ENCODE measurements at regions not wholly inside any gene's neighbourhood (a gene's known extent, or its start where the extent isn't known, plus 50 kb on each side); places are given as distances from the start of the nearest gene placed in this dataset.

DNA sequence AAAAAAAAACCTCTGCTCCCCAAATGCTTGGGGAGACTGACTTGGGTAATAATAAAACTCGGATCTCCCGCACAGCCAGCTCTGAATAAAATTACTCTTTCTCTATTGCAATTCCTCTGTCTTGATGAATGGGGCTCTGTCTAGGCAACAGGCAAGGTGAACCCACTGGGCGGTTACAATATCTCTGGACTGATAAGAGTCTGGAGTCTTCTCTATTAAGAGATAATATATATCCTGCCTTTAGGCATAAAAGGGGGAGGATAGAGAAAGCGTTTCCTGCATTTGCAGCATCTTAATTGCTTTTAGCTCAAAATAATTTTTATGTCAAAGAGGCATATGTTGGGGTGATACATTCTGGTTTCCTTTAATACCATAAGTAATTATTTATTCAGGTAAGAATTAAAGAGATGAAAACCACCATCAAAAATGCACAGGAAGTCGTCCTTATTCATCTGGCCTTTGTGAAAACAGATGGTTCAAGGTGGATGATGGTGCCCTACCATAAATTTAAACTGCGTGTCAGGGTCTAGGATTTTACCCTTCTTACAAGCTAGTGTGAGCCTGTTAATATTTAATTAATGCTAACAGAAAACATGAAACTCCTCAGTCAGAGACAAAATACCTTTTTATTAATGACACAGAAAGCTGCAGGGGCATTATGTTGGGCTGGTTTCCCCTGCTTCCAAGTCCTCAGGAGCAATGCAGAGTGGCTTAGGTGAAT lies 736.8 kb downstream of the SOCS6 start:
- H3K4me3 ChIP-seq (replicated peaks; ENCODE audit: low read depth, low read length): no peak overlapping the region
- no peak for DNase-seq (ENCODE audit: low read depth)
- TF ChIP-seq, protein P1, sequence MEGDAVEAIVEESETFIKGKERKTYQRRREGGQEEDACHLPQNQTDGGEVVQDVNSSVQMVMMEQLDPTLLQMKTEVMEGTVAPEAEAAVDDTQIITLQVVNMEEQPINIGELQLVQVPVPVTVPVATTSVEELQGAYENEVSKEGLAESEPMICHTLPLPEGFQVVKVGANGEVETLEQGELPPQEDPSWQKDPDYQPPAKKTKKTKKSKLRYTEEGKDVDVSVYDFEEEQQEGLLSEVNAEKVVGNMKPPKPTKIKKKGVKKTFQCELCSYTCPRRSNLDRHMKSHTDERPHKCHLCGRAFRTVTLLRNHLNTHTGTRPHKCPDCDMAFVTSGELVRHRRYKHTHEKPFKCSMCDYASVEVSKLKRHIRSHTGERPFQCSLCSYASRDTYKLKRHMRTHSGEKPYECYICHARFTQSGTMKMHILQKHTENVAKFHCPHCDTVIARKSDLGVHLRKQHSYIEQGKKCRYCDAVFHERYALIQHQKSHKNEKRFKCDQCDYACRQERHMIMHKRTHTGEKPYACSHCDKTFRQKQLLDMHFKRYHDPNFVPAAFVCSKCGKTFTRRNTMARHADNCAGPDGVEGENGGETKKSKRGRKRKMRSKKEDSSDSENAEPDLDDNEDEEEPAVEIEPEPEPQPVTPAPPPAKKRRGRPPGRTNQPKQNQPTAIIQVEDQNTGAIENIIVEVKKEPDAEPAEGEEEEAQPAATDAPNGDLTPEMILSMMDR (IDR thresholded peaks at IDR 0.05; ENCODE audit: low read length, missing control alignments): no peak

DNA sequence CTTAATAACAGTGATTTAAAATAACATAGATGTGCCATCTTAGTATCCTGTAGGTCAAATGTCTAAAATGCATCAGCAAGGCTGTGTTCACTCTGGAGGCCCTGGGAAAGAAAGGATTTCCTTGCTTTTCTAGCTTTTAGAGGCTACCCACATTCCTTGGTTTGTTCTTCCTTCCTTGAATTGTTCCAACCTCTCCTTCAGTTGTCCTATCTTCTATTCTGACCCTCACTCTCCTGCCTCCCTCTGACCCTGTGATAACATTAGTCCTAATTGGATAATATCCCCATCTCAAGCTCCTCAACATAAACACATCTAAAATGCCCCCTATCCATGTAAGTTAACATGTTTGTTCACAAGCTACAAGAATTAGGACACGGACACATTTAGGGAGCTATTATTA lies 733.5 kb downstream of the SOCS6 start:
- H3K4me3 ChIP-seq (replicated peaks; ENCODE audit: low read depth, low read length): no peak overlapping the region
- TF ChIP-seq, protein P1 (IDR thresholded peaks at IDR 0.05; ENCODE audit: low read length, missing control alignments): no peak
- no peak for DNase-seq (ENCODE audit: low read depth)

DNA sequence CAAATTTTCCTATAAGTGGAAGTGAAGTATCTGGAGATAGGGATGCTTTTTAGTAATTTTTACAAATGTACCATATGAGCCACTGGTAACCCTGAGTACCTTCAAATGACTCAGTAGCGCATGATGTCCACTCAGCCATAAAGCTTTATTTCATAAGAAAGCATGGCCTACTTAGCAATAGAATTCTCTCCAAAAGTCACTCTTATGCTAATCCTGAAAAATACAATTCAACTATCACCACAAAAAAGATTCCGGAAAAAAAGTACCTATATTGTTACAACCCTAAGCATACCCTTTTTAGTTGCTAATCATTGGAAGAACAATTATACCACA lies 732.2 kb downstream of the SOCS6 start:
- H3K4me3 ChIP-seq (replicated peaks; ENCODE audit: low read depth, low read length): no peak overlapping the region
- TF ChIP-seq, protein P1 (IDR thresholded peaks at IDR 0.05; ENCODE audit: low read length, missing control alignments): no peak
- DNase-seq (ENCODE audit: low read depth): no peak

DNA sequence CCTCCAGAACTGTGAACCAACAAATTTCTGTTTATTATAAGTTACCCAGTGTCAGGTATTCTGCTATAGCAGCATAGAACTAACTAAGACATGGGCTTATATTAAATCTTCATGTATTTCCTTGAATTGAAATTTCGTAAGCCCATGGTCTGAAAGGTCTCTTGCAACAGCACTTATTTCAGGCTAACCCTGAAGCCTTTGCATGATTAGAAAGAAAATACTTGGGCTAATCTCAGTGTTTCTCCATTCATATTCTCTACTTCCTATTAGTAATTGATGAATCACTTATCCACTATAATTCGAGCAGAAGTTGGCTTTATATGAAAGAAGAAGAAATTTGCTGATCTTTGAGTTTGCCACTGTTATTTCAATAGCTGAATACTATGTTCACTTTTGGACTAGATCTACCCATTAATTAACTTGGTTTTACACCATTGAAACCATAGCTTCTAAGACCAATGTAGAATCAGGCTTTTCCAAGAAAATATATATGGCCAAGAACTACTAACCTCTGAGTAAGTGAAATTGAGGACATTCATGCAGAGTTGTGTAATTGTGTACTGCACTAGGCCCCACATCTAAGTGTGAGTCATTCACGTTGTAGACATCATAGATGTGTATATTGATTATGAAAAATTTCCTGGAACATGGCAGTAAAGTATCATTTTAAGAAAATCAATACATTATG lies 731.6 kb downstream of the SOCS6 start:
- DNase-seq (ENCODE audit: low read depth): peak; percentile 75
- no peak overlapping the region for H3K4me3 ChIP-seq (replicated peaks; ENCODE audit: low read depth, low read length)
- TF ChIP-seq, protein P1 (IDR thresholded peaks at IDR 0.05; ENCODE audit: low read length, missing control alignments): no peak

DNA sequence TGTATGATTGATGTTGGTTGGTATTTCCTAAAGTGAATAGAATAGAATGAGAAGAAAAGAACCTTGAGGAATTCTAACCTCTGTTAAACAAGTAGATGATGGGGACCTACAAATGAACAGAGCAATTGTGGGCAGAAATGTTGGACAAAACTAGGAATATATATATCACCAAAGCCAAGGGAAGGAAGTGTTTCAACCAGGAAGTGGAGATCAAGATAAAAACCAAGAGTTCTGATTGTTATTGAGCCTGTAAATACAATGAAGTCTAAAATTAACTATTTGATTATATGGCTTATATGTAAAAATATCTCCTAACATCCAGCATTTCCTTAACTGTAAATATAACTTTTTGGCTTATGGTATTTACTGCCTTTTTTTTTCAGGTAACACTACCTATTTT lies 730.0 kb downstream of the SOCS6 start:
- TF ChIP-seq, protein P1 (IDR thresholded peaks at IDR 0.05; ENCODE audit: low read length, missing control alignments): no peak
- H3K4me3 ChIP-seq (replicated peaks; ENCODE audit: low read depth, low read length): no peak overlapping the region
- no peak for DNase-seq (ENCODE audit: low read depth)

DNA sequence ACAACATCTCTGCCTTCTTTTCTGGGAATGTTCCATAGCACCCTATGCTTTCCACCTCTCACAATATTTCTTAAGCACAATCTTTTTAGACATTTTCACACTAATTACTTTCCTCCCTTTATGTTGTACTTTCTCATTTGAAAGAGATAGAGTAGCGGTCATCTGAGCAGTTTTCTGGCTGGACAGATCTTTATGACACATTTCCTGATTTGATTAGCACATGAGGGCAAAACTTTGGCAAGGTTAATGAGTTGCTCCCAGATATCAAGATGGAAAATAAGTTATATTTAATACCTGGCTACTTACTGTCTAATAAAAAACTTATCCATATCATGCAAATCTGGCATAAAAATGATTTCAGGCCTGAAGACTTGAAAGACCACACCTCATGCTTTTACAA lies 723.9 kb downstream of the SOCS6 start:
- TF ChIP-seq, protein P1 (IDR thresholded peaks at IDR 0.05; ENCODE audit: low read length, missing control alignments): no peak
- DNase-seq (ENCODE audit: low read depth): peak; percentile 11
- no peak overlapping the region for H3K4me3 ChIP-seq (replicated peaks; ENCODE audit: low read depth, low read length)

DNA sequence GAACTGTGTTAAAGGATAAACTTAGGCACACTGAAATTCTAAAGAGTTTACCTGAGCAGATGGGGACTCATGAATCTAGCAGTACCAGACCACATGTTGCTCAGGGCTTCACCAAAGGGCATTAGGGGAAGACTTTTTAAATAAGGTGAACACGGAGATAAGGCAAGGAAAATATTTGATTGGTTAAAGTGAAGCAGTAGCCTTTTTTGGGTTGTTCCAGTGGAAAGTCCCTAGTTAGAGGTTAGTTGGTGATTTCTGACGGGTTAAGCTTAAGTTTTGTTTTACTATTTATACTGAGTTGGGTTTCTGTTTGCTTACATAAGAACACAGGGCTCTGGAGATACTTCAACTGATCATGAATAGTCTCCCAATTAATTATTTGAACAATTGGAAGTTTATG lies 722.5 kb downstream of the SOCS6 start:
- DNase-seq (ENCODE audit: low read depth): no peak
- no peak overlapping the region for H3K4me3 ChIP-seq (replicated peaks; ENCODE audit: low read depth, low read length)
- TF ChIP-seq, protein P1 (IDR thresholded peaks at IDR 0.05; ENCODE audit: low read length, missing control alignments): no peak
